OCI-LY1 (cell line): ENCODE measurements at regions not wholly inside any gene's neighbourhood (a gene's known extent, or its start where the extent isn't known, plus 50 kb on each side); places are given as distances from the start of the nearest gene placed in this dataset.
"Not testable (repeated sequence)": the region's sequence is repeated elsewhere in the genome, so short reads cannot be mapped to it uniquely, and the experiment has no call there.

Experiments
- EZH2 ChIP-seq: fragments of 200-600 bp; sonication (generic), shearing (Covaris generic); IDR thresholded peaks from 2 replicates; pipeline ENCODE4 v1.8.0; 2017; ENCODE audit warnings: borderline replicate concordance, mixed run types, mild to moderate bottlenecking, antibody characterized with exemption, low read length, moderate library complexity, mixed read lengths
- TF ChIP-seq, protein P1 (sequence below): fragments of 200-600 bp; sonication (generic), shearing (Covaris generic); IDR thresholded peaks from 2 replicates; pipeline ENCODE4 v1.5.1; 2017; ENCODE audit warnings: mild to moderate bottlenecking, antibody characterized with exemption, low read length, moderate library complexity, mixed read lengths

GRCh38 chr3:87737817-87738216 lies 321.0 kb downstream of the CGGBP1 start:
- TF ChIP-seq, protein P1, sequence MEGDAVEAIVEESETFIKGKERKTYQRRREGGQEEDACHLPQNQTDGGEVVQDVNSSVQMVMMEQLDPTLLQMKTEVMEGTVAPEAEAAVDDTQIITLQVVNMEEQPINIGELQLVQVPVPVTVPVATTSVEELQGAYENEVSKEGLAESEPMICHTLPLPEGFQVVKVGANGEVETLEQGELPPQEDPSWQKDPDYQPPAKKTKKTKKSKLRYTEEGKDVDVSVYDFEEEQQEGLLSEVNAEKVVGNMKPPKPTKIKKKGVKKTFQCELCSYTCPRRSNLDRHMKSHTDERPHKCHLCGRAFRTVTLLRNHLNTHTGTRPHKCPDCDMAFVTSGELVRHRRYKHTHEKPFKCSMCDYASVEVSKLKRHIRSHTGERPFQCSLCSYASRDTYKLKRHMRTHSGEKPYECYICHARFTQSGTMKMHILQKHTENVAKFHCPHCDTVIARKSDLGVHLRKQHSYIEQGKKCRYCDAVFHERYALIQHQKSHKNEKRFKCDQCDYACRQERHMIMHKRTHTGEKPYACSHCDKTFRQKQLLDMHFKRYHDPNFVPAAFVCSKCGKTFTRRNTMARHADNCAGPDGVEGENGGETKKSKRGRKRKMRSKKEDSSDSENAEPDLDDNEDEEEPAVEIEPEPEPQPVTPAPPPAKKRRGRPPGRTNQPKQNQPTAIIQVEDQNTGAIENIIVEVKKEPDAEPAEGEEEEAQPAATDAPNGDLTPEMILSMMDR: not testable (repeated sequence)
- TF ChIP-seq EZH2: not testable (repeated sequence)
